ENCODE measurements at regions not wholly inside any gene's neighbourhood (a gene's known extent, or its start where the extent isn't known, plus 50 kb on each side); places are given as distances from the start of the nearest gene placed in this dataset.

GRCh38 chr1:22196041-22196440, 53.1 kb upstream of the WNT4 start:
- Histone ChIP-seq H3K27me3 (ENCODE audit: low read depth) (peaks cover 8% of the 10 kb centered on the region), H3K36me3 (replicated peaks) (no peaks in the 10 kb centered on the region), H3K4me1 (no peaks in the 10 kb centered on the region), H3K9me3 (no peaks in the 10 kb centered on the region), H3K4me3 (no peak overlapping the region)
- DNase-seq (ENCODE audit: low spot score in 2 of 2): no peak
- in situ Hi-C loops (cut with MboI; ENCODE audit: low sequenced_read_pairs): no loop called here

DNA sequence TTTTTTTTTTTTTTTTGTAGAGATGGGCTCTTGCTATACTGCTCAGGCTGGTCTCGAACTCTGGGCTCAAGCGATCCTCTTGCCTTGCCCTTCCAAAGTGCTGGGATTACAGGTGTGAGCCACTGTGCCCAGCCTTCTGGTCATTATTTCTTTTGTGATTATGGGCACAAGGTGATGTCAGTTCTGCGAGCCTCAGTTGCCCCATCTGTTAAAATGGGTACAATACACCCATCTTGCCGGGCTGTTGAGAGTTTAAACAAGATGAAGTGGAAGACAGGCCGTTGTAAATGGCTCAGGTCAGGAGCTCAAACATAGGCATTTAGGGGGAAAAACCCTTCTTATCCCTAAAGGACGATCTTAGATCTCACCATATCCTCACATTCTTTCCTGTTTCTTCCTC, 53.7 kb upstream of the WNT4 start:
- Histone ChIP-seq H3K9me3 (no peaks in the 10 kb centered on the region), H3K4me3 (no peak overlapping the region), H3K27me3 (ENCODE audit: low read depth) (peaks cover 8% of the 10 kb centered on the region), H3K36me3 (replicated peaks) (no peaks in the 10 kb centered on the region), H3K4me1 (no peaks in the 10 kb centered on the region)
- in situ Hi-C loops (cut with MboI; ENCODE audit: low sequenced_read_pairs): no loop called here
- DNase-seq (ENCODE audit: low spot score in 2 of 2): no peak

GRCh38 chr1:22197644-22198043, 54.7 kb upstream of the WNT4 start:
- Histone ChIP-seq H3K36me3 (replicated peaks) (no peaks in the 10 kb centered on the region), H3K4me1 (no peaks in the 10 kb centered on the region), H3K27me3 (ENCODE audit: low read depth) (peaks cover 8% of the 10 kb centered on the region), H3K9me3 (no peaks in the 10 kb centered on the region), H3K4me3 (no peak overlapping the region)
- DNase-seq (ENCODE audit: low spot score in 2 of 2): no peak
- in situ Hi-C loops (cut with MboI; ENCODE audit: low sequenced_read_pairs): no loop called here

- in situ Hi-C loops (cut with MboI; ENCODE audit: low sequenced_read_pairs): no loop called here
- peaks cover 7% of the 10 kb centered on the region; the same call in 1 of the 2 replicates for H3K27me3 ChIP-seq (ENCODE audit: low read depth)
- no peaks in the 10 kb centered on the region for H3K4me1 ChIP-seq
- no peak overlapping the region for H3K4me3 ChIP-seq
- H3K36me3 ChIP-seq (replicated peaks): no peaks in the 10 kb centered on the region
- no peaks in the 10 kb centered on the region for H3K9me3 ChIP-seq
- DNase-seq (ENCODE audit: low spot score in 2 of 2): no peak
Measured at GRCh38 chr1:22201023-22201422, 58.1 kb upstream of the WNT4 start.

GRCh38 chr1:22203335-22203734, 60.4 kb upstream of the WNT4 start:
- Histone ChIP-seq H3K36me3 (replicated peaks) (no peaks in the 10 kb centered on the region), H3K4me3 (no peak overlapping the region), H3K9me3 (no peaks in the 10 kb centered on the region), H3K4me1 (no peaks in the 10 kb centered on the region), H3K27me3 (ENCODE audit: low read depth) (peaks cover 13% of the 10 kb centered on the region)
- in situ Hi-C loops (cut with MboI; ENCODE audit: low sequenced_read_pairs): no loop called here
- DNase-seq (ENCODE audit: low spot score in 2 of 2): no peak

GRCh38 chr1:22204057-22204840, 61.4 kb upstream of the WNT4 start:
- Histone ChIP-seq H3K9me3 (no peaks in the 10 kb centered on the region), H3K4me3 (no peak overlapping the region), H3K27me3 (ENCODE audit: low read depth) (peaks cover 22% of the 10 kb centered on the region), H3K36me3 (replicated peaks) (no peaks in the 10 kb centered on the region), H3K4me1 (no peaks in the 10 kb centered on the region)
- in situ Hi-C loops (cut with MboI; ENCODE audit: low sequenced_read_pairs): no loop called here
- no peak for DNase-seq (ENCODE audit: low spot score in 2 of 2)

- no peaks in the 10 kb centered on the region for H3K9me3 ChIP-seq
- peaks cover 32% of the 10 kb centered on the region for H3K27me3 ChIP-seq (ENCODE audit: low read depth)
- in situ Hi-C loops (cut with MboI; ENCODE audit: low sequenced_read_pairs): no loop called here
Measured at GRCh38 chr1:22204989-22205913, 62.4 kb upstream of the WNT4 start.

DNA sequence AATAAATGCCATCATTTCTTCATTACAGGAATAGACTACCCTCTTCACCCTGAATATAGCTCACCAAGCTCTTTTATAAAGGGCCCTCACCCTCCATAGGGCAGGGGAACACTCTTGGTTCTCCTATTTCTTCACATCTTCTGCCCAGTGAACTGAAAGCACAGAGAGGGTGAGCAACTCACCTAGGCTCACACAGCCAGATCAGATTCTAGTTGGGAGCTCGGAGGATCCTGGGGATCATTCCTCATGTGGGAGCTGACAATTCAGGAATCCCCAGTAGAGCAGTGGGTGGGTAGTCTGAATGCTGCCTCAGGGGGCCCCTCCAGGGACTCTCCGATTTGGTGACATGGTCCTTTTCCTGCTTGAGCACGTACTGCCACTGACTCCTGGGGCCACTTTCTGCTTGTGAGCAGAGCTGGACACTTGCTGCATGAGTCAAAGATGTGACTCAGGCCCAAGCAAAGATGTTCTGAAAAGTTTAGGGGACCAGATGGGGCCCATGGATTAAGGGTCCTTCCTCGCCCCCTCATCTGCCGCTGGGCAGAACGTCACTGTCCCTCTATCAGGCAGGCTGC, 63.7 kb upstream of the WNT4 start:
- Histone ChIP-seq H3K4me1 (no peaks in the 10 kb centered on the region), H3K27me3 (ENCODE audit: low read depth) (peaks cover 44% of the 10 kb centered on the region), H3K9me3 (no peaks in the 10 kb centered on the region), H3K4me3 (no peak overlapping the region), H3K36me3 (replicated peaks) (no peaks in the 10 kb centered on the region)
- in situ Hi-C loops (cut with MboI; ENCODE audit: low sequenced_read_pairs): no loop called here
- DNase-seq (ENCODE audit: low spot score in 2 of 2): no peak

More at GRCh38 chr1:22204989-22205913, 62.4 kb upstream of the WNT4 start:
- H3K4me3 ChIP-seq: no peak overlapping the region
- no peak for DNase-seq (ENCODE audit: low spot score in 2 of 2)
- H3K4me1 ChIP-seq: no peaks in the 10 kb centered on the region
- H3K36me3 ChIP-seq (replicated peaks): no peaks in the 10 kb centered on the region

GRCh38 chr1:22207511-22208267, 64.8 kb upstream of the WNT4 start:
- Histone ChIP-seq H3K27me3 (ENCODE audit: low read depth) (peaks cover 55% of the 10 kb centered on the region), H3K9me3 (no peaks in the 10 kb centered on the region), H3K36me3 (replicated peaks) (no peaks in the 10 kb centered on the region), H3K4me3 (no peak overlapping the region), H3K4me1 (no peaks in the 10 kb centered on the region)
- no peak for DNase-seq (ENCODE audit: low spot score in 2 of 2)
- in situ Hi-C loops (cut with MboI; ENCODE audit: low sequenced_read_pairs): no loop called here

DNA sequence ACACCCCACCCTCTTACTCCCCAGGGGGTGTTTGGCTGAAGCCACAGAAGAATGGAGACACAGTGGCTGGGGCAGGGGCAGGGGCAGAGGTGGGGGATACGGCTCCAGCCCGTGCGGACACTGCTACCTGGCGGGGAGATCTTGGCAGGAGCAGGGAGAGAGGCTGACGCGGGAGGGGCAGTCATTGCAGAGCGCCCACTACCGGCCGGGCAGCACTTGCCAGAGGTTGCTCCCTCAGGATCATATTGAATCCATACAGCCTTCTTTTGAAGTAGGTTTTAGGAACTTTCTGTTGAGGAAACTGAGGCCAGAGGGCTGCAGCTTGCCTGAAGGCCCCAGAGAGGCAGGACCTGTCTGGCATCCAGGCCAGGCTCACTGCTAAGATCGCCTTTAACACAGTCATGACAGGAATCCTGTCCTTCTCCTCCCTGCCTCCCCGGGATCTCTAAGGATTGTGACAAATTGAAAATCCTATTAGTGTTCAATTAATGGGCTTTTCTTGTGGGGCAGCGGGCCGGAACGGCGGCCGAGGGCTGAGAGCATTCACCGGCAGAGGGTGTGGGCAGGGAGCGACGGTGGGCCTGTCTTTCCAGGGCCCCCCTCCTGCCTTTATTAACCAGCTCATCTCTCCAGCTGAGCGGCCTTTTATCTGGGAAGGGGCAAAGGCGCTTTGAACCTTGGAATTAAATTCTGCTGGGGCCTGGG, 65.5 kb upstream of the WNT4 start:
- no peaks in the 10 kb centered on the region for H3K4me1 ChIP-seq
- peaks cover 62% of the 10 kb centered on the region for H3K27me3 ChIP-seq (ENCODE audit: low read depth)
- no peaks in the 10 kb centered on the region for H3K9me3 ChIP-seq
- H3K36me3 ChIP-seq (replicated peaks): no peaks in the 10 kb centered on the region
- H3K4me3 ChIP-seq: no peak overlapping the region
- in situ Hi-C loops (cut with MboI; ENCODE audit: low sequenced_read_pairs): no loop called here
- no peak for DNase-seq (ENCODE audit: low spot score in 2 of 2)

GRCh38 chr1:22208973-22209378, 66.1 kb upstream of the WNT4 start:
- Histone ChIP-seq H3K4me1 (no peaks in the 10 kb centered on the region), H3K27me3 (ENCODE audit: low read depth) (peaks cover 65% of the 10 kb centered on the region), H3K4me3 (no peak overlapping the region), H3K9me3 (no peaks in the 10 kb centered on the region), H3K36me3 (replicated peaks) (no peaks in the 10 kb centered on the region)
- in situ Hi-C loops (cut with MboI; ENCODE audit: low sequenced_read_pairs): no loop called here
- no peak for DNase-seq (ENCODE audit: low spot score in 2 of 2)

DNA sequence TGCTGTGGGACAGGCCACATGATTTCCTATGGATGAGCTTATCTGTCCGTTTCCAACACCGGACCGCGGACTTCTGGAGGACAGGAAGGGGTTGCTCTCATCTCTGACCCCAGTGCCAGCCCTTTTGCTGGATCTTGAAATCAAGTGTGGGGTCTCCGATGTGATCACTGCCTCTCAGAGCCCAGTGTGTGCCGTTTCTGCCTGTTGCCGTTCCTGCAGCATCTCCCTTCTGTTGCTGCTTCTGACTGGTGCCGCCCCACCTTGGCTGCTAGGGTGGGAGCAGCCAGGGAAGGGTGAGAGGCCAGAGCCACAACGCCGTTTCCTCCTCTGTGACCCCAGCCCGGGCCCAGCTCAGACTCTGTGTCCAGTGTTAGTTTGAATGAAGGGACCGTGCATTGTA, 67.3 kb upstream of the WNT4 start:
- in situ Hi-C loops (cut with MboI; ENCODE audit: low sequenced_read_pairs): no loop called here
- Histone ChIP-seq H3K9me3 (no peaks in the 10 kb centered on the region), H3K27me3 (ENCODE audit: low read depth) (peaks cover 73% of the 10 kb centered on the region), H3K36me3 (replicated peaks) (no peaks in the 10 kb centered on the region), H3K4me3 (no peak overlapping the region), H3K4me1 (no peaks in the 10 kb centered on the region)
- no peak for DNase-seq (ENCODE audit: low spot score in 2 of 2)

- no peaks in the 10 kb centered on the region for H3K4me1 ChIP-seq
- no peak for DNase-seq (ENCODE audit: low spot score in 2 of 2)
- H3K36me3 ChIP-seq (replicated peaks): no peaks in the 10 kb centered on the region
- in situ Hi-C loops (cut with MboI; ENCODE audit: low sequenced_read_pairs): no loop called here
- no peaks in the 10 kb centered on the region for H3K9me3 ChIP-seq
- peaks cover 73% of the 10 kb centered on the region for H3K27me3 ChIP-seq (ENCODE audit: low read depth)
- no peak overlapping the region for H3K4me3 ChIP-seq
Measured at GRCh38 chr1:22210636-22211035, 67.7 kb upstream of the WNT4 start.
